ENCODE measurements at regions not wholly inside any gene's neighbourhood (a gene's known extent, or its start where the extent isn't known, plus 50 kb on each side); places are given as distances from the start of the nearest gene placed in this dataset.

DNA sequence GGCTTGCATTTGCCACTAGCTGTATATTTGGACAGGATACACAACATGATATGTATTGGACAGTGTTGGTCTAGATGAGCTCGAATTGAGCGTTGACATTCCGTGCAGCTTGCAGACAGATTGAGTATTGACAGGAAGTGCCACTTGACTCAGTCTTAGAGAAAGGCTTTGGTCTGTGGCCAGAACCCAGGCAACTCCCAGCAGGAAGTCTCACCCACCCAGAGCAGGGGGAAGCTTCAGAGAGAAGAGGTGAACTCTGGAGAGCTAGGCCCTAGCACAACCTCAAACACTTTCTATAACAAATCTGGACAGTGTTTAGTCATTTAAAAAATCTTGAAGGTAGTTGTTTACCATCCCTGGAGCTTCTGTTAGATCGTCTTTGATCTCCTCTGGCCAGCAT, 280.5 kb downstream of the FBXW7 start:
- TF ChIP-seq, protein P1, sequence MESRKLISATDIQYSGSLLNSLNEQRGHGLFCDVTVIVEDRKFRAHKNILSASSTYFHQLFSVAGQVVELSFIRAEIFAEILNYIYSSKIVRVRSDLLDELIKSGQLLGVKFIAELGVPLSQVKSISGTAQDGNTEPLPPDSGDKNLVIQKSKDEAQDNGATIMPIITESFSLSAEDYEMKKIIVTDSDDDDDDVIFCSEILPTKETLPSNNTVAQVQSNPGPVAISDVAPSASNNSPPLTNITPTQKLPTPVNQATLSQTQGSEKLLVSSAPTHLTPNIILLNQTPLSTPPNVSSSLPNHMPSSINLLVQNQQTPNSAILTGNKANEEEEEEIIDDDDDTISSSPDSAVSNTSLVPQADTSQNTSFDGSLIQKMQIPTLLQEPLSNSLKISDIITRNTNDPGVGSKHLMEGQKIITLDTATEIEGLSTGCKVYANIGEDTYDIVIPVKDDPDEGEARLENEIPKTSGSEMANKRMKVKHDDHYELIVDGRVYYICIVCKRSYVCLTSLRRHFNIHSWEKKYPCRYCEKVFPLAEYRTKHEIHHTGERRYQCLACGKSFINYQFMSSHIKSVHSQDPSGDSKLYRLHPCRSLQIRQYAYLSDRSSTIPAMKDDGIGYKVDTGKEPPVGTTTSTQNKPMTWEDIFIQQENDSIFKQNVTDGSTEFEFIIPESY (IDR thresholded peaks at IDR 0.05; ENCODE audit: extremely low read depth, insufficient replicate concordance, low read length) = no peak
- TF ChIP-seq, protein P2, sequence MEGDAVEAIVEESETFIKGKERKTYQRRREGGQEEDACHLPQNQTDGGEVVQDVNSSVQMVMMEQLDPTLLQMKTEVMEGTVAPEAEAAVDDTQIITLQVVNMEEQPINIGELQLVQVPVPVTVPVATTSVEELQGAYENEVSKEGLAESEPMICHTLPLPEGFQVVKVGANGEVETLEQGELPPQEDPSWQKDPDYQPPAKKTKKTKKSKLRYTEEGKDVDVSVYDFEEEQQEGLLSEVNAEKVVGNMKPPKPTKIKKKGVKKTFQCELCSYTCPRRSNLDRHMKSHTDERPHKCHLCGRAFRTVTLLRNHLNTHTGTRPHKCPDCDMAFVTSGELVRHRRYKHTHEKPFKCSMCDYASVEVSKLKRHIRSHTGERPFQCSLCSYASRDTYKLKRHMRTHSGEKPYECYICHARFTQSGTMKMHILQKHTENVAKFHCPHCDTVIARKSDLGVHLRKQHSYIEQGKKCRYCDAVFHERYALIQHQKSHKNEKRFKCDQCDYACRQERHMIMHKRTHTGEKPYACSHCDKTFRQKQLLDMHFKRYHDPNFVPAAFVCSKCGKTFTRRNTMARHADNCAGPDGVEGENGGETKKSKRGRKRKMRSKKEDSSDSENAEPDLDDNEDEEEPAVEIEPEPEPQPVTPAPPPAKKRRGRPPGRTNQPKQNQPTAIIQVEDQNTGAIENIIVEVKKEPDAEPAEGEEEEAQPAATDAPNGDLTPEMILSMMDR (IDR thresholded peaks at IDR 0.05 in 2 of 3, conservative IDR thresholded peaks at IDR 0.05 in 1 of 3; ENCODE audit: borderline replicate concordance in 1 of 3, insufficient read depth in 1 of 3, low read depth in 2 of 3, low read length in 2 of 3) = no peak
- TF ChIP-seq CEBPB (IDR thresholded peaks at IDR 0.05; ENCODE audit: low read depth) = no peak
- no peak for TF ChIP-seq YY1 (IDR thresholded peaks at IDR 0.05; ENCODE audit: extremely low read depth, insufficient replicate concordance, low read depth, low read length)
- TF ChIP-seq EGR1 (IDR thresholded peaks at IDR 0.05; ENCODE audit: low read depth) = no peak
- TF ChIP-seq POLR2A (IDR thresholded peaks at IDR 0.05; ENCODE audit: borderline replicate concordance, extremely low read depth, insufficient read depth, insufficient read length) = no peak
- TF ChIP-seq POLR2AphosphoS5 (IDR thresholded peaks at IDR 0.05; ENCODE audit: low read depth, low read length) = peak; percentile 57; the same call in 1 of the 2 replicates
- TF ChIP-seq, protein P3, sequence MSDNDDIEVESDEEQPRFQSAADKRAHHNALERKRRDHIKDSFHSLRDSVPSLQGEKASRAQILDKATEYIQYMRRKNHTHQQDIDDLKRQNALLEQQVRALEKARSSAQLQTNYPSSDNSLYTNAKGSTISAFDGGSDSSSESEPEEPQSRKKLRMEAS (IDR thresholded peaks at IDR 0.05) = 0 out of 2 replicates have a peak, but pooled peaks have one; percentile 30
- no peak for TF ChIP-seq RAD21 (IDR thresholded peaks at IDR 0.05; ENCODE audit: low read depth)
- TF ChIP-seq, protein P4, sequence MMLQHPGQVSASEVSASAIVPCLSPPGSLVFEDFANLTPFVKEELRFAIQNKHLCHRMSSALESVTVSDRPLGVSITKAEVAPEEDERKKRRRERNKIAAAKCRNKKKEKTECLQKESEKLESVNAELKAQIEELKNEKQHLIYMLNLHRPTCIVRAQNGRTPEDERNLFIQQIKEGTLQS (IDR thresholded peaks at IDR 0.05) = no peak
- no peak for TF ChIP-seq EZH2phosphoT487 (IDR thresholded peaks at IDR 0.05; ENCODE audit: borderline replicate concordance)
